ENCODE measurements at regions not wholly inside any gene's neighbourhood (a gene's known extent, or its start where the extent isn't known, plus 50 kb on each side); places are given as distances from the start of the nearest gene placed in this dataset.

DNA sequence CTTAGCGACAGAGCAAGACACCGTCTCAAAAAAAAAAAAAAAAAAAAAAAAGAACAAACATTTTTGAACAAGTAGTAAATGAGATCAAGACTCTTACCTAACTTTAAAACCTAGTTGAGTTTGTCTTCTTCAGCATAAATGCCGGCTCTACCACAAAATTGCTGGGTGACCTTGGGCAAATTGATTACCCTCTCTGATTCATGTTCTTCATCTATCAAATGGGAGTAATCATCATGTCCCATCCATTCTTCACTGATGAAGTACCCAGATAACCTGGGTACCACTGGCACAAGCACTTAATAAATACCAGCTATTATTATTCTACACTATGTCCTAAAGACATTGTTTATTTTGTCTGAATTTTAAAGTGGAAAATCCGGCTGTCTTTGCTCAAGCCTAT, 96.3 kb downstream of the ATPSCKMT start:
- Mint-ChIP-seq H3K4me3 (no peak overlapping the region), H3K9me3 (no peaks in the 10 kb centered on the region), H3K4me1 (ENCODE audit: low read depth) (no peaks in the 10 kb centered on the region), H3K36me3 (no peaks in the 10 kb centered on the region), H3K27me3 (peaks cover 3% of the 10 kb centered on the region), H3K27ac (no peak overlapping the region)
- ChIA-PET POLR2A (no interaction called here), CTCF (no interaction called here)
- DNase-seq = no peak
- intact Hi-C loops (cut with micrococcal nuclease) = no loop called here

DNA sequence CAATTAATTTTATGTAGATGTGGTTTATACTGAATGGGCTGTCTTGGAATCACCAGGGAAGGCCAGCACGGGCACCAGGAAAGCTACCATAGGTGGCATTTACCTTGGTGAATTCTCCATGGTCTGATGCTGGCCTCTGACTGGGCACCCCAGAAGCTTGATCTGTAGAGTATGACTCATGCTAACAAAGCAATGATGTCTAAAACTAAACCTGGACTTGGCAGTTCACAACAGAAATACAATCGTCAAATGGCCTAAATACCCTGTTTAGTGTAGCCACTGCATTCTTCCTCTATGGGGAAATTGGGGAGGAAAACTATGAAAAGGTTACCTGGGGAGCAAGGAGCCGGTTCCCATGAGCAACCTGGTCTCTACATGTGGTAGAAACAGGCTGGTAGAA, 98.0 kb downstream of the ATPSCKMT start:
- Mint-ChIP-seq H3K27ac (no peak overlapping the region), H3K36me3 (no peaks in the 10 kb centered on the region), H3K4me3 (no peak overlapping the region), H3K27me3 (peaks cover 3% of the 10 kb centered on the region), H3K4me1 (ENCODE audit: low read depth) (no peaks in the 10 kb centered on the region), H3K9me3 (no peaks in the 10 kb centered on the region)
- ChIA-PET CTCF (interaction anchor here (0.6 kb wide), 1 partner anchor 113 kb away, joined by 3 read pairs; no protein-coding TSS in a partner anchor), POLR2A (no interaction called here)
- DNase-seq = no peak
- intact Hi-C loops (cut with micrococcal nuclease) = no loop called here

DNA sequence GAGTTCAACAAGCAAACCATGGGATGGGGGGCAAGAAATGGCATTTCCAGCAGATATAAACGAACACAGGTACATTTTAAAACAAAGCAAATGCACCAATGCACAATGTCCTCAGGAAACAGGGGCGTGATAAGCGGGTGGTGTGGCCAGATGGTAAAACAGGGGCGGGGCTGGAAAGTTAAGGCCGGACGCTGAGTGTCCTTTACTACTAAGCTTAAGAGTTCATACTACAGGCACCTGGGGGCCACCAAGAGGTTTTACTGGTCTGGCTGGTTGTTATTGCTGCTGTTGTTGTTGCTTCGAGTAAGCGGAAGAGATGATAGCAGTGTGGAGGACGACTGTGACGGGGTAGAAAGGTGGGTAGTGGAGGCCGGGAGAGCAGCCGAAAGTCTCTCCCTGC, 99.8 kb downstream of the ATPSCKMT start:
- DNase-seq = no peak
- CTCF ChIA-PET = no interaction called here
- H3K27ac Mint-ChIP-seq = no peak overlapping the region
- no peaks in the 10 kb centered on the region for H3K4me1 Mint-ChIP-seq (ENCODE audit: low read depth)
- no peak overlapping the region for H3K4me3 Mint-ChIP-seq
- intact Hi-C loops (cut with micrococcal nuclease) = no loop called here
- no peaks in the 10 kb centered on the region for H3K27me3 Mint-ChIP-seq
- H3K36me3 Mint-ChIP-seq = no peaks in the 10 kb centered on the region
- POLR2A ChIA-PET = no interaction called here
- H3K9me3 Mint-ChIP-seq = no peaks in the 10 kb centered on the region

DNA sequence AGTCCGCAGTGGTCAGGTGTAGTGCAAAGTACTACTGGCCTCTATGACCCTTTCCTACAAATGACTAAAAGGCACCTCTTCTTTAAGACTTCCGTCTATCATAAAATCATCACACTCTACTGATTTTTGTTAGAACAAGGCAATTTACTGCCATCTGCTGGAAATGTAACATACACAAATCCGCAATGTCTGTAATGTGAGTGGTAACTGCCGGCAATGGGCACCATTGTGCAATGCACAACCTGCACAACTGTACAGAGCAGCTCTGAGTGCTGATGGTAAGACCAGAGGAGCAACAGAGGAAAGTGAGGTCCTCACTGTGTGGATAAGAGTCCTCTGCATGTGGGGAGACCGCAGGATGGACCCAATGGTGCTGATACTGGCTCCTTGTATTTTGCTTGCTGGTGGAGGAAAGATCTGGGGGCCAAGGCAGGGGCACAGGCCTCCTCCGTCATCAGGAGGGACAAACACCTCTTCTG, 103.7 kb downstream of the ATPSCKMT start:
- no peaks in the 10 kb centered on the region for H3K9me3 Mint-ChIP-seq
- no peaks in the 10 kb centered on the region for H3K4me1 Mint-ChIP-seq (ENCODE audit: low read depth)
- intact Hi-C loops (cut with micrococcal nuclease) = no loop called here
- ChIA-PET CTCF (no interaction called here), POLR2A (no interaction called here)
- DNase-seq = no peak
- H3K36me3 Mint-ChIP-seq = no peaks in the 10 kb centered on the region
- H3K27me3 Mint-ChIP-seq = no peaks in the 10 kb centered on the region
- H3K4me3 Mint-ChIP-seq = no peak overlapping the region
- H3K27ac Mint-ChIP-seq = no peak overlapping the region

DNA sequence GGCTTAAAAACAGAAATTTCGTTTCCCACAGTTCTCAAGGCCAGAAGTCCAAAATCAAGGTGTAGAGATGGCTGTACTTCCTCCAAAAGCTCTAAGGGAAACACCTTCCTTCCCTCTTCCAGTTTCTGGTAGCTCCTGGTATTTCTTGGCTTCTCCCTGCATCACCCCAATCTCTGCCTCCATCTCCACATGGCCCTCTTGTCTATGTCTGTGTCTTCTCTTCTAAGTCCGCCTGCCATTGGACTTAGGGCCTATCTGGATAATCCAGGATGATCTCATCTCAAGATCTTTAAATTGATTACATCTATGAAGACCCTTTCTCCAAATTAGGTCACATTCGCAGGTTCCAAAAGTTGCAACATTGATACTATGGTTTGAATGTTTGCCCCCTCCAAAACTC, 105.6 kb downstream of the ATPSCKMT start:
- DNase-seq = no peak
- H3K4me1 Mint-ChIP-seq (ENCODE audit: low read depth) = no peaks in the 10 kb centered on the region
- intact Hi-C loops (cut with micrococcal nuclease) = no loop called here
- H3K4me3 Mint-ChIP-seq = no peak overlapping the region
- ChIA-PET CTCF (no interaction called here), POLR2A (no interaction called here)
- H3K9me3 Mint-ChIP-seq = no peaks in the 10 kb centered on the region
- H3K27me3 Mint-ChIP-seq = no peaks in the 10 kb centered on the region
- no peak overlapping the region for H3K27ac Mint-ChIP-seq
- no peaks in the 10 kb centered on the region for H3K36me3 Mint-ChIP-seq

DNA sequence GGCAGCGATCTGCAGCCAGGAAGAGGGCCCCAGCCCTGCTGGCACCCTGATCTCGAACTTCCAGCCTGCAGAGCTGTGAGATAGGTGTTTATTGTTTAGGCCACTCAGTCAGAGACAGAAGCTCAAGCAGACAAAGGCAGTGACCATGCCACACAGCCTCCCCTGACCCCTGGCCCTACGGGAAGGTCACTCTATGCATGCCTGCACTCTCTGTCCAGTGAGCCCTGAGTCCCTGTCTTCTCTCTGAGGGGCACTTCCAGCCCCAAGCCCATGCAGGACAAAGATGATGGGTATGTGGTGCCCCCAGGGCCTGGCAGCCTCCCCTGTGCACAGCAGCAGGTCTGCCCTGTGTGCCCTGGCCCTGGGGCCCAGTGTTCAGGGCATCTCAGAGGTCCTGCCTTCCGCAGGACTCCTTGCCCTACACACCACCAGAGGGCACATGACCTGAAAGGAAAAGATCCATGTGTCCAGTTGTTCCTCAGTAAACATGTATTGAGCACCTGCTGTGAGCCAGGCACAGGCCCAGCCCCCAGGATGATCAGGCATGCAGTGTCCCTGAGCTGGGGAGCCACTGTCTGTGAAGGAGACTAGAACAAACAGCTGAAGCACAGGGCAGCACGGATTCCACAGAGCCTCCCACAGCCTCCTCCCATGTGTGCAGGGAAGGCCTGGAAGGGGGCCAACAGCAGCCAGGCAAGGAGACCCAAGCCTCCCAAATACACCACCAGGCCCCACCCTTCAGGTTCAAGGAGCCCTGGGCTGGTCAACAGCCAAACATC, 109.3 kb downstream of the ATPSCKMT start:
- ChIA-PET POLR2A (no interaction called here), CTCF (no interaction called here)
- H3K27ac Mint-ChIP-seq = no peak overlapping the region
- H3K4me3 Mint-ChIP-seq = no peak overlapping the region
- H3K36me3 Mint-ChIP-seq = no peaks in the 10 kb centered on the region
- DNase-seq = no peak
- intact Hi-C loops (cut with micrococcal nuclease) = no loop called here
- H3K9me3 Mint-ChIP-seq = no peaks in the 10 kb centered on the region
- no peaks in the 10 kb centered on the region for H3K4me1 Mint-ChIP-seq (ENCODE audit: low read depth)
- no peaks in the 10 kb centered on the region for H3K27me3 Mint-ChIP-seq

DNA sequence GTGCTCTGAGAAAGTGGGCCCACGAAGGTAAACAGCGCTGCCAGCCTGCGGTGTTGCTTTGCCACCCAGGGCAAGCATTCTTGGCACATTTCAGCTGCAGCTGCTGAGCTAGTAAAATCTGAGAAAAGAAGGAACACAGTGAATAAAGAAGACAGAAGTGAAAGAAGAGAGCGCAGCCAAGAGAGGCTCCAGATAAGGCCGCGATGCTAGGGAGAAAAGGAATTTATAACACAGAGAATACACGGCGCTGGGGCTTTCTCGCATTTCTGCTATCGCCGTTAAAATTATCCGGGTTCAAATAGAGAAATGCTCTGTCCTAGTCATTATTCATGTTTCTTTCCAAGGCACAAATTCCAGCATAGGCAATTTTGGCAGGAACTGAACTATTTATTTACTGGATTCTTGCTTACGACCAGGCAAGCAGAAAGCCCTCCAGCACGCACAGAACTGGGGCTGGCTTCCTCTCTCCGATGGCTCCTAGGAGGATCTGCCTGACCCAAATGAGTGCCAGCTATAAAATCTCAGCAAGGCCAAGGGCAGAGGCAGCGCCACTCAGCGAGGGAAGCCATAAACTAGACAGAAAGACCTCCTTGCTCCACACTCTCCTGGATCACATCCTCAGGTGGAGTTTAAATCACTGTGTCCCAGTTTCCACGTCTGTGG, 111.2 kb downstream of the ATPSCKMT start:
- Mint-ChIP-seq H3K4me1 (ENCODE audit: low read depth) (no peaks in the 10 kb centered on the region), H3K4me3 (no peak overlapping the region), H3K36me3 (no peaks in the 10 kb centered on the region), H3K27ac (no peak overlapping the region), H3K27me3 (no peaks in the 10 kb centered on the region), H3K9me3 (no peaks in the 10 kb centered on the region)
- CTCF ChIA-PET = no interaction called here
- no peak for DNase-seq
- intact Hi-C loops (cut with micrococcal nuclease) = no loop called here
- POLR2A ChIA-PET = no interaction called here

DNA sequence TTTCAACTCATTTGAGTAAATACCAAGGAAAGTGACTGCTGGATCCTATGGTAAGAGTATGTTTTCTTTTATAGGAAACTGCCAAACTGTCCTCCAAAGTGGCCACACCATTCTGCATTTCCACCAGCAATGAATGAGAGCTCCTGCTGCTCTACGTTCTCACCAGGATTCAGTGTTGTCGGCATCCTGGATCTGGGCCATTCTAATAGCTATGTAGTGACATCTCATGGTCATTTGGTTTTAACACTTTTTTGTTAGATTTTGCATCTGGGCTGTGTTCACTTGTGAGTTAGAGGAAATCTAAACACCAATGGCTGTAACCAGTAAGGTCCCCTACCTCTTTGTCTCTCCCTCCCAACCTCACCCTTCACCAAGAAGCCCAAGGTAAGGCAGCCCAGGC, 115.9 kb downstream of the ATPSCKMT start:
- H3K36me3 Mint-ChIP-seq = no peaks in the 10 kb centered on the region
- intact Hi-C loops (cut with micrococcal nuclease) = no loop called here
- CTCF ChIA-PET = no interaction called here
- POLR2A ChIA-PET = no interaction called here
- H3K9me3 Mint-ChIP-seq = no peaks in the 10 kb centered on the region
- no peak for DNase-seq
- no peak overlapping the region for H3K27ac Mint-ChIP-seq
- H3K4me1 Mint-ChIP-seq (ENCODE audit: low read depth) = no peaks in the 10 kb centered on the region
- no peak overlapping the region for H3K4me3 Mint-ChIP-seq
- no peaks in the 10 kb centered on the region for H3K27me3 Mint-ChIP-seq

DNA sequence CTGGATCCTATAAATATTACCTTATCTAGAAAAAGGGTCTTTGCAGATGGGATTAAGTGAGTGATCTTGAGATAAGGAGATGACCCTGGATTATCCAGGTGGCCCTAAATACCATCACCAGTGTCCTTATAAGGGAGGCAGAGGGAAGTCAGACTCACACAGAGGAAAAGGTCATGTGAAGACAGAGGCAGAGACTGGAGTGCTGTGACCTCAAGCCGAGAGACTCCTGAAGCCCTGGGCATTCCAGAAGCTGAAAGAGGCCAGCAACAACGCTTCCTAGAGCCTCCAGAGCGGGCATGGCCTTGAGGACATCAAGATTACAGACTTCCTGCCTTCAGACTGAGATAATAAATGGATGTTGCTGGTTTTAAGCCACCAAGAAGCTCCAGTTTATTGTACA, 118.8 kb downstream of the ATPSCKMT start:
- no peak overlapping the region for H3K4me3 Mint-ChIP-seq
- POLR2A ChIA-PET = no interaction called here

DNA sequence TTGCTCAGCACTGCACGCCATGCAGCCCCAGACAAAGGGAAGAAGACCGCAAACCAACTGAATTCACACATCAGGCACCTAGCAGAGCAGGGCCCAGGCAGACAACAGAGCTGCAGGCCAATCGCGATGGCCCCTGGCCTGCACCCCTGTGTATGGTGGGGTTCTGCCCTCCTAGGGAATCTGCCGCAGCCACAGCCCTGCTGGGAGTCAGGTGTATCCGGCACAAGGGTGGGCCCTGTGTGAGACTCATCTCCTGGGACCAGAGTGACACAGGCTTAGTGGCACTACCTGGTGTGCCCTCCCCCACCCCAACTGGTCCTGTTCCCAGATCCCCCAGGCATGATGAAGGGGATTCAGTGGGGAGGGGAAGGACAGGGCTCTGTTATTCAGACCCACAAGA, 122.8 kb downstream of the ATPSCKMT start:
- Mint-ChIP-seq H3K27me3 (no peaks in the 10 kb centered on the region), H3K27ac (no peak overlapping the region), H3K36me3 (no peaks in the 10 kb centered on the region), H3K9me3 (no peaks in the 10 kb centered on the region), H3K4me1 (ENCODE audit: low read depth) (no peaks in the 10 kb centered on the region), H3K4me3 (no peak overlapping the region)
- ChIA-PET POLR2A (no interaction called here), CTCF (no interaction called here)
- intact Hi-C loops (cut with micrococcal nuclease) = no loop called here
- no peak for DNase-seq

More for the DNA sequence above, 118.8 kb downstream of the ATPSCKMT start:
- no peaks in the 10 kb centered on the region for H3K4me1 Mint-ChIP-seq (ENCODE audit: low read depth)
- no peaks in the 10 kb centered on the region for H3K9me3 Mint-ChIP-seq
- no peaks in the 10 kb centered on the region for H3K36me3 Mint-ChIP-seq
- H3K27me3 Mint-ChIP-seq = no peaks in the 10 kb centered on the region
- DNase-seq = no peak
- CTCF ChIA-PET = interaction anchor here (0.6 kb wide), 1 partner anchor 1658 kb away, joined by 5 read pairs; no protein-coding TSS in a partner anchor
- H3K27ac Mint-ChIP-seq = no peak overlapping the region
- intact Hi-C loops (cut with micrococcal nuclease) = no loop called here

DNA sequence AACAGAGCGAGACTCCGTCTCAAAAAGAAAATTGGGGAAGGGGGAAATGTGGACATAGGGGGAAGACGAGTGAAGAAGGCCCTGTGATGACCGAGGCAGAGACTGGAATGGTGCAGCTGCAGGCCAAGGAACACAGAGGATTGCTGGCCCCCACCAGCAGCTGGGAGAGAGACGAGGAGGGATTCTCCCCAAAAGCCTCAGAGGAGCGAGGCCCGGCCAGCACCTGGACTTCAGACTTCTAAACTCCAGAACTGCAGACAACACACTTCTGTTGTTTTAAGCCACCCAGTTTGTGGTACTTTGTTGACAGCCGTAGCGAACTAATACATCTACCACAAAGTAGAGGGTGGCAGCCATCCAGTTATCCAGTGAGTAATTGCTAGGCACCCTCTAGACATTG, 124.6 kb downstream of the ATPSCKMT start:
- Mint-ChIP-seq H3K36me3 (no peaks in the 10 kb centered on the region), H3K27ac (no peak overlapping the region), H3K9me3 (no peaks in the 10 kb centered on the region), H3K27me3 (no peaks in the 10 kb centered on the region), H3K4me1 (ENCODE audit: low read depth) (no peaks in the 10 kb centered on the region), H3K4me3 (no peak overlapping the region)
- ChIA-PET POLR2A (no interaction called here), CTCF (no interaction called here)
- intact Hi-C loops (cut with micrococcal nuclease) = no loop called here
- DNase-seq = no peak

DNA sequence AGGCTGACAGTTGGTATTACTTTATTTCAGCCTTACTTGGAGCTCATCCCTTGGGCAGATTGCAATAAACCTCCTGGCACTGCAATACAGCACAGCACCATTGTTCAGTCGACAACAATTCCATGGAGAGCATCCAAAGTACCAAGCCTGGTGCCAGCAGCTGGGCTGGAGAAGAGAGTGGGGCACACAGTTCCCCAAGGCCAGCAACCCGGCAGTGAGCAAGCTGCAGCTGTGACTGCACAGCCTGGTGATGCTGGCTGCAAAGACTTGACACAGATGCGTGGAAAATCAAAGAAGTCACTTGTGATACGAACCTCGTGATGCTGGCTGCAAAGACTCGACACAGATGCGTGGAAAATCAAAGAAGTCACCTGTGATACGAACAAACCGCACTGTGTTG, 125.4 kb downstream of the ATPSCKMT start:
- intact Hi-C loops (cut with micrococcal nuclease) = no loop called here
- H3K36me3 Mint-ChIP-seq = no peaks in the 10 kb centered on the region

More for the DNA sequence above, 125.4 kb downstream of the ATPSCKMT start:
- Mint-ChIP-seq H3K9me3 (no peaks in the 10 kb centered on the region), H3K4me3 (no peak overlapping the region), H3K4me1 (ENCODE audit: low read depth) (no peaks in the 10 kb centered on the region), H3K27me3 (no peaks in the 10 kb centered on the region), H3K27ac (no peak overlapping the region)
- DNase-seq = no peak
- ChIA-PET CTCF (no interaction called here), POLR2A (no interaction called here)
